ENCODE measurements at regions not wholly inside any gene's neighbourhood (a gene's known extent, or its start where the extent isn't known, plus 50 kb on each side); places are given as distances from the start of the nearest gene placed in this dataset.

DNA sequence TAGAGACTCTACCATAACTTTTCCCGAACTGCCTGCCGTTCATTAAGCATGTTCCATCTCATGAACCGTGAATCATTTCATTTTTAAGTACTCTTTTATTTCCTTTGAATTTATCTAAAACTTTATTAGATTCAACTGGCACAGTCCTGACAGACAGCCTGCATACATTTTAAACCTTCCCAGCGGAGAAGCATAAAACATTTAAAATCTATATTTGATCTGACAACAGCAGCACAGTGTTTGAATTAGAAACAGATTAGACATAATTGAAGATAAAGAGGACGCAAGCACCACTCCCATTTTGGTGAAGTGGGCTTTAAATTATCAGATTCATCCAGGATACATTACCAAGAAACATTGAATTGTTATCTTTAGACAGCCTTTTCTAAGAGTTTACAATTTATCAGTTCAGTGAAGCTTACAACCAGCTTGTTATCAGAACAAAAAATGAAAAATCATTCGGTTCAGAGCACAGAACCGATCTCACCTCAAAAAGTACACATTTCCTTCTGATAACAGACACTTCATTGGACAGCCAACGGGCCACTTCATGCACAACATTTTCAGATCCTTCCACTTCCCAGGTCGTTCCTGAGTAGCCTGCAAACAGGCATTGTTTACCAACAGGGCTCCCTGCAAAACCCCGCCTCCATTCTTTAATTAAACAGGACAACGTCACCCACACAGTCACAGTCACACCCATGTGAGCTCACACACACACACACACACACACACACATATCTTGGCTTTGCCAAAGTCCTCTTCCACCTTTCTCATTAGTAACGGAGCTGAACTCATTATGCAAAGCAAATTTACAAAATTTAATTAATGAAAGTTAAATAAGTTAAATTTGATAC is 171.2 kb downstream of the SP3 start:
- TF ChIP-seq RAD21 (conservative IDR thresholded peaks at IDR 0.05) (no peak), SMC3 (conservative IDR thresholded peaks at IDR 0.05; ENCODE audit: poor library complexity) (no peak), TAF1 (IDR thresholded peaks at IDR 0.05; ENCODE audit: low read depth) (no peak), POLR2AphosphoS5 (IDR thresholded peaks at IDR 0.05) (no peak), EP300 (conservative IDR thresholded peaks at IDR 0.05; ENCODE audit: poor library complexity, severe bottlenecking) (no peak), EZH2 (IDR thresholded peaks at IDR 0.05; ENCODE audit: borderline replicate concordance, insufficient read depth, low read length, poor library complexity, severe bottlenecking) (no peak), MXI1 (conservative IDR thresholded peaks at IDR 0.05; ENCODE audit: poor library complexity, severe bottlenecking) (no peak)
- TF ChIP-seq, protein P1, sequence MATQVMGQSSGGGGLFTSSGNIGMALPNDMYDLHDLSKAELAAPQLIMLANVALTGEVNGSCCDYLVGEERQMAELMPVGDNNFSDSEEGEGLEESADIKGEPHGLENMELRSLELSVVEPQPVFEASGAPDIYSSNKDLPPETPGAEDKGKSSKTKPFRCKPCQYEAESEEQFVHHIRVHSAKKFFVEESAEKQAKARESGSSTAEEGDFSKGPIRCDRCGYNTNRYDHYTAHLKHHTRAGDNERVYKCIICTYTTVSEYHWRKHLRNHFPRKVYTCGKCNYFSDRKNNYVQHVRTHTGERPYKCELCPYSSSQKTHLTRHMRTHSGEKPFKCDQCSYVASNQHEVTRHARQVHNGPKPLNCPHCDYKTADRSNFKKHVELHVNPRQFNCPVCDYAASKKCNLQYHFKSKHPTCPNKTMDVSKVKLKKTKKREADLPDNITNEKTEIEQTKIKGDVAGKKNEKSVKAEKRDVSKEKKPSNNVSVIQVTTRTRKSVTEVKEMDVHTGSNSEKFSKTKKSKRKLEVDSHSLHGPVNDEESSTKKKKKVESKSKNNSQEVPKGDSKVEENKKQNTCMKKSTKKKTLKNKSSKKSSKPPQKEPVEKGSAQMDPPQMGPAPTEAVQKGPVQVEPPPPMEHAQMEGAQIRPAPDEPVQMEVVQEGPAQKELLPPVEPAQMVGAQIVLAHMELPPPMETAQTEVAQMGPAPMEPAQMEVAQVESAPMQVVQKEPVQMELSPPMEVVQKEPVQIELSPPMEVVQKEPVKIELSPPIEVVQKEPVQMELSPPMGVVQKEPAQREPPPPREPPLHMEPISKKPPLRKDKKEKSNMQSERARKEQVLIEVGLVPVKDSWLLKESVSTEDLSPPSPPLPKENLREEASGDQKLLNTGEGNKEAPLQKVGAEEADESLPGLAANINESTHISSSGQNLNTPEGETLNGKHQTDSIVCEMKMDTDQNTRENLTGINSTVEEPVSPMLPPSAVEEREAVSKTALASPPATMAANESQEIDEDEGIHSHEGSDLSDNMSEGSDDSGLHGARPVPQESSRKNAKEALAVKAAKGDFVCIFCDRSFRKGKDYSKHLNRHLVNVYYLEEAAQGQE (IDR thresholded peaks at IDR 0.05; ENCODE audit: borderline replicate concordance) = no peak
- TF ChIP-seq, protein P2, sequence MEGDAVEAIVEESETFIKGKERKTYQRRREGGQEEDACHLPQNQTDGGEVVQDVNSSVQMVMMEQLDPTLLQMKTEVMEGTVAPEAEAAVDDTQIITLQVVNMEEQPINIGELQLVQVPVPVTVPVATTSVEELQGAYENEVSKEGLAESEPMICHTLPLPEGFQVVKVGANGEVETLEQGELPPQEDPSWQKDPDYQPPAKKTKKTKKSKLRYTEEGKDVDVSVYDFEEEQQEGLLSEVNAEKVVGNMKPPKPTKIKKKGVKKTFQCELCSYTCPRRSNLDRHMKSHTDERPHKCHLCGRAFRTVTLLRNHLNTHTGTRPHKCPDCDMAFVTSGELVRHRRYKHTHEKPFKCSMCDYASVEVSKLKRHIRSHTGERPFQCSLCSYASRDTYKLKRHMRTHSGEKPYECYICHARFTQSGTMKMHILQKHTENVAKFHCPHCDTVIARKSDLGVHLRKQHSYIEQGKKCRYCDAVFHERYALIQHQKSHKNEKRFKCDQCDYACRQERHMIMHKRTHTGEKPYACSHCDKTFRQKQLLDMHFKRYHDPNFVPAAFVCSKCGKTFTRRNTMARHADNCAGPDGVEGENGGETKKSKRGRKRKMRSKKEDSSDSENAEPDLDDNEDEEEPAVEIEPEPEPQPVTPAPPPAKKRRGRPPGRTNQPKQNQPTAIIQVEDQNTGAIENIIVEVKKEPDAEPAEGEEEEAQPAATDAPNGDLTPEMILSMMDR (IDR thresholded peaks at IDR 0.05; ENCODE audit: poor library complexity, severe bottlenecking) = no peak
- Histone ChIP-seq H3K9me2 (ENCODE audit: insufficient read depth, low read length) (no peaks in the 10 kb centered on the region), H4K20me1 (ENCODE audit: insufficient read depth) (no peaks in the 10 kb centered on the region), H3F3A (ENCODE audit: insufficient read depth, low read length, poor library complexity, severe bottlenecking) (no peaks in the 10 kb centered on the region), H3K36me3 (ENCODE audit: insufficient read depth, low read length) (no peaks in the 10 kb centered on the region), H3K9ac (ENCODE audit: low read length) (no peak overlapping the region), H2AFZ (ENCODE audit: low read depth, low read length) (no peak overlapping the region), H3K27ac (ENCODE audit: low read length) (no peak overlapping the region), H3K4me2 (ENCODE audit: low read length) (no peak overlapping the region), H3K79me2 (replicated peaks; ENCODE audit: insufficient read depth, low read length) (no peaks in the 10 kb centered on the region), H3K4me3 (ENCODE audit: low read length) (no peak overlapping the region), H3K27me3 (ENCODE audit: insufficient read depth, low read depth, low read length) (no peaks in the 10 kb centered on the region), H3K9me3 (ENCODE audit: low read length) (no peaks in the 10 kb centered on the region)

DNA sequence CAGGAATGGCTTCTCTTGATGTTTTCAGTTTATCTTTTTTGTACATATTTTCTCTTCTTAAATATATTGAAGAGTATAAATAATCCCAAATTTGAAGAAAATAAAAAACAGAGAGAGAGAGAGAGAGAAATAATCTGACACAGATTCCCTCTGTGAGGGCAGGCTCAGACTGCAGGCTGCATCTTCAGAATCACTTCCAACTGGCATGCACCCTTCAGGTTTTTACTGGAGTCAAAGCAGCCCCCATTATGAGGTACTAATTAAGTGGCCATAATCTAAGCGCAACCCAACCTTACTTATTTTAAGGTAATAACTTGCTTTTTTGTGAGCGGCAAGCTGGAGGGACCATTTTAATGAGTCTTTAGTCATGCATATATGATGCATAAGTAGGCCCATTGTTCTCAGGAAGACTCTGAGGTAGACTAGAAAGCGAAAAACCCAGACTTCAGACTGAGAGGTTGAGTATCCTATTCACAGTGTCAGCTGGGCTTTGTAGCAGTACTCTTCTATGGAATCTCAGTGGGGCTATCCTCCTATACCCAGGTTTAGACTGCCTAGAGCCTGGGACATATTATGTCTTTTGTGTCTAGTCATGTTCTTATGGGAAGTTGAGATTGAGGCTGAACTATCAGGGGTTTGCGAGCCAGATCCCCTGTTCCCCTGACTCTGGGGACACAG is 167.4 kb downstream of the SP3 start:
- no peak overlapping the region for H3K27ac ChIP-seq (ENCODE audit: low read length)
- no peaks in the 10 kb centered on the region for H4K20me1 ChIP-seq (ENCODE audit: insufficient read depth)
- H3F3A ChIP-seq (ENCODE audit: insufficient read depth, low read length, poor library complexity, severe bottlenecking) = no peaks in the 10 kb centered on the region
- TF ChIP-seq TAF1 (IDR thresholded peaks at IDR 0.05; ENCODE audit: low read depth) = no peak
- TF ChIP-seq, protein P2 (IDR thresholded peaks at IDR 0.05; ENCODE audit: poor library complexity, severe bottlenecking) = no peak
- TF ChIP-seq EP300 (conservative IDR thresholded peaks at IDR 0.05; ENCODE audit: poor library complexity, severe bottlenecking) = no peak
- TF ChIP-seq MXI1 (conservative IDR thresholded peaks at IDR 0.05; ENCODE audit: poor library complexity, severe bottlenecking) = no peak
- TF ChIP-seq, protein P1 (IDR thresholded peaks at IDR 0.05; ENCODE audit: borderline replicate concordance) = no peak
- no peak for TF ChIP-seq EZH2 (IDR thresholded peaks at IDR 0.05; ENCODE audit: borderline replicate concordance, insufficient read depth, low read length, poor library complexity, severe bottlenecking)
- TF ChIP-seq RAD21 (conservative IDR thresholded peaks at IDR 0.05) = no peak
- TF ChIP-seq POLR2AphosphoS5 (IDR thresholded peaks at IDR 0.05) = no peak
- no peak for TF ChIP-seq SMC3 (conservative IDR thresholded peaks at IDR 0.05; ENCODE audit: poor library complexity)
- no peak overlapping the region for H2AFZ ChIP-seq (ENCODE audit: low read depth, low read length)
- H3K27me3 ChIP-seq (ENCODE audit: insufficient read depth, low read depth, low read length) = no peaks in the 10 kb centered on the region
- no peaks in the 10 kb centered on the region for H3K9me3 ChIP-seq (ENCODE audit: low read length)
- no peak overlapping the region for H3K4me3 ChIP-seq (ENCODE audit: low read length)
- H3K9me2 ChIP-seq (ENCODE audit: insufficient read depth, low read length) = no peaks in the 10 kb centered on the region
- H3K79me2 ChIP-seq (replicated peaks; ENCODE audit: insufficient read depth, low read length) = no peaks in the 10 kb centered on the region
- no peaks in the 10 kb centered on the region for H3K36me3 ChIP-seq (ENCODE audit: insufficient read depth, low read length)
- H3K9ac ChIP-seq (ENCODE audit: low read length) = no peak overlapping the region
- H3K4me2 ChIP-seq (ENCODE audit: low read length) = no peak overlapping the region

Data from neural cell (in vitro differentiated cells).